GM04504 (cell line): ENCODE measurements at regions not wholly inside any gene's neighbourhood (a gene's known extent, or its start where the extent isn't known, plus 50 kb on each side); places are given as distances from the start of the nearest gene placed in this dataset.
"Not testable (repeated sequence)": the region's sequence is repeated elsewhere in the genome, so short reads cannot be mapped to it uniquely, and the experiment has no call there.

Source experiments
- DNase-seq: peaks from one replicate; pipeline ENCODE4 v3.0.0-alpha.2; 2012; ENCODE audit warnings: low read depth

- DNase-seq: no peak
Measured at GRCh38 chr1:29686012-29686930, 449.9 kb downstream of the PTPRU start.

GRCh38 chr1:29685387-29685786 lies 449.1 kb downstream of the PTPRU start:
- DNase-seq: no peak

GRCh38 chr1:29684141-29684540 lies 447.8 kb downstream of the PTPRU start:
- DNase-seq: no peak

GRCh38 chr1:29683472-29683871 lies 447.1 kb downstream of the PTPRU start:
- DNase-seq: no peak

GRCh38 chr1:29682919-29683295 lies 446.6 kb downstream of the PTPRU start:
- DNase-seq: no peak

GRCh38 chr1:29682171-29682918 lies 446.0 kb downstream of the PTPRU start:
- DNase-seq: no peak

GRCh38 chr1:29681416-29681815 lies 445.1 kb downstream of the PTPRU start:
- not testable (repeated sequence) for DNase-seq

GRCh38 chr1:29679828-29680558 lies 443.7 kb downstream of the PTPRU start:
- no peak for DNase-seq

GRCh38 chr1:29679316-29679715 lies 443.0 kb downstream of the PTPRU start:
- DNase-seq: no peak

- no peak for DNase-seq
Measured at GRCh38 chr1:29677028-29678024, 441.0 kb downstream of the PTPRU start.

GRCh38 chr1:29676496-29676895 lies 440.2 kb downstream of the PTPRU start:
- no peak for DNase-seq

- no peak for DNase-seq
Measured at GRCh38 chr1:29675481-29676263, 439.4 kb downstream of the PTPRU start.

- no peak for DNase-seq
Measured at GRCh38 chr1:29674627-29675326, 438.5 kb downstream of the PTPRU start.

GRCh38 chr1:29673669-29674626 lies 437.6 kb downstream of the PTPRU start:
- no peak for DNase-seq

GRCh38 chr1:29673228-29673500 lies 436.8 kb downstream of the PTPRU start:
- no peak for DNase-seq

- no peak for DNase-seq
Measured at GRCh38 chr1:29672416-29673227, 436.3 kb downstream of the PTPRU start.

GRCh38 chr1:29671446-29672356 lies 435.4 kb downstream of the PTPRU start:
- DNase-seq: no peak
